ENCODE measurements at regions not wholly inside any gene's neighbourhood (a gene's known extent, or its start where the extent isn't known, plus 50 kb on each side); places are given as distances from the start of the nearest gene placed in this dataset.

DNA sequence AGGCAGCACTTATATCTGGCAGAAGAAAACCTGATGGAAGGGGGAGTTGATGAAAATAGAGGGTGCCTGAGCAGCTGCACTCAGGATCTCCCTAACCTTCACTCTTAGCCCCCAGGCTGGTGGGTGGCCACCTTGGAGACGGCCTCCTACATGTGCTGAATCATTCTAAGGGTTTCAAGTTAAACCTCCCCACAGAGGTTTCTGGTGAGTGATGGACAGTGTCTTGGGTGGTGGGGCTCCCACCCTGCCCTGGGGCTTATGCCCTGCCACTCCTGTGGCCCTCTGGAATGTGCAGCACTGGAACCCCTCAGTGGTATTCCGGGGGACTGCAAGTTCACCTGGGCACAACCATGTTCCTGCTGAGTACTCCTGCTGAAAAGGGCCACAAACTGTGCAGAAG is 357.2 kb downstream of the CD83 start:
- Histone ChIP-seq H3K27ac (ENCODE audit: low read depth in 2 of 2, low read length in 1 of 2) (no peak overlapping the region), H3K79me2 (ENCODE audit: insufficient read depth) (no peaks in the 10 kb centered on the region), H4K20me1 (ENCODE audit: insufficient read depth) (no peaks in the 10 kb centered on the region), H3K4me2 (no peak overlapping the region), H3K36me3 (replicated peaks in 1 of 2; ENCODE audit: control insufficient read depth in 1 of 2, insufficient read depth in 2 of 2, low read length in 1 of 2) (no peaks in the 10 kb centered on the region), H3F3A (replicated peaks; ENCODE audit: insufficient read depth) (no peaks in the 10 kb centered on the region), H3K4me3 (ENCODE audit: low read depth in 2 of 2, low read length in 1 of 2) (no peak overlapping the region), H3K4me1 (ENCODE audit: control insufficient read depth in 1 of 2, insufficient read depth in 2 of 2, low read depth in 1 of 2, low read length in 1 of 2) (no peaks in the 10 kb centered on the region), H3K9me2 (no peaks in the 10 kb centered on the region), H3K9ac (no peak overlapping the region), H3K27me3 (ENCODE audit: insufficient read depth) (no peaks in the 10 kb centered on the region), H3K9me3 (no peaks in the 10 kb centered on the region), H2AFZ (ENCODE audit: low read depth) (no peak overlapping the region)
- no peak for TF ChIP-seq EP300 (IDR thresholded peaks at IDR 0.05; ENCODE audit: borderline replicate concordance in 1 of 2, low read depth in 1 of 2, low read length in 1 of 2)
- TF ChIP-seq, protein P1, sequence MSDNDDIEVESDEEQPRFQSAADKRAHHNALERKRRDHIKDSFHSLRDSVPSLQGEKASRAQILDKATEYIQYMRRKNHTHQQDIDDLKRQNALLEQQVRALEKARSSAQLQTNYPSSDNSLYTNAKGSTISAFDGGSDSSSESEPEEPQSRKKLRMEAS (IDR thresholded peaks at IDR 0.05; ENCODE audit: low read depth) = no peak
- TF ChIP-seq YY1 (IDR thresholded peaks at IDR 0.05; ENCODE audit: low read depth) = no peak
- TF ChIP-seq ELF1 (IDR thresholded peaks at IDR 0.05) = no peak
- TF ChIP-seq RXRA (IDR thresholded peaks at IDR 0.05; ENCODE audit: borderline replicate concordance, low read depth) = no peak
- TF ChIP-seq, protein P2, sequence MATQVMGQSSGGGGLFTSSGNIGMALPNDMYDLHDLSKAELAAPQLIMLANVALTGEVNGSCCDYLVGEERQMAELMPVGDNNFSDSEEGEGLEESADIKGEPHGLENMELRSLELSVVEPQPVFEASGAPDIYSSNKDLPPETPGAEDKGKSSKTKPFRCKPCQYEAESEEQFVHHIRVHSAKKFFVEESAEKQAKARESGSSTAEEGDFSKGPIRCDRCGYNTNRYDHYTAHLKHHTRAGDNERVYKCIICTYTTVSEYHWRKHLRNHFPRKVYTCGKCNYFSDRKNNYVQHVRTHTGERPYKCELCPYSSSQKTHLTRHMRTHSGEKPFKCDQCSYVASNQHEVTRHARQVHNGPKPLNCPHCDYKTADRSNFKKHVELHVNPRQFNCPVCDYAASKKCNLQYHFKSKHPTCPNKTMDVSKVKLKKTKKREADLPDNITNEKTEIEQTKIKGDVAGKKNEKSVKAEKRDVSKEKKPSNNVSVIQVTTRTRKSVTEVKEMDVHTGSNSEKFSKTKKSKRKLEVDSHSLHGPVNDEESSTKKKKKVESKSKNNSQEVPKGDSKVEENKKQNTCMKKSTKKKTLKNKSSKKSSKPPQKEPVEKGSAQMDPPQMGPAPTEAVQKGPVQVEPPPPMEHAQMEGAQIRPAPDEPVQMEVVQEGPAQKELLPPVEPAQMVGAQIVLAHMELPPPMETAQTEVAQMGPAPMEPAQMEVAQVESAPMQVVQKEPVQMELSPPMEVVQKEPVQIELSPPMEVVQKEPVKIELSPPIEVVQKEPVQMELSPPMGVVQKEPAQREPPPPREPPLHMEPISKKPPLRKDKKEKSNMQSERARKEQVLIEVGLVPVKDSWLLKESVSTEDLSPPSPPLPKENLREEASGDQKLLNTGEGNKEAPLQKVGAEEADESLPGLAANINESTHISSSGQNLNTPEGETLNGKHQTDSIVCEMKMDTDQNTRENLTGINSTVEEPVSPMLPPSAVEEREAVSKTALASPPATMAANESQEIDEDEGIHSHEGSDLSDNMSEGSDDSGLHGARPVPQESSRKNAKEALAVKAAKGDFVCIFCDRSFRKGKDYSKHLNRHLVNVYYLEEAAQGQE (IDR thresholded peaks at IDR 0.05; ENCODE audit: low read depth, low read length) = no peak
- no peak for TF ChIP-seq CHD2 (IDR thresholded peaks at IDR 0.05; ENCODE audit: low read length, partially characterized antibody)
- TF ChIP-seq RCOR1 (IDR thresholded peaks at IDR 0.05; ENCODE audit: low read length) = no peak
- TF ChIP-seq, protein P3, sequence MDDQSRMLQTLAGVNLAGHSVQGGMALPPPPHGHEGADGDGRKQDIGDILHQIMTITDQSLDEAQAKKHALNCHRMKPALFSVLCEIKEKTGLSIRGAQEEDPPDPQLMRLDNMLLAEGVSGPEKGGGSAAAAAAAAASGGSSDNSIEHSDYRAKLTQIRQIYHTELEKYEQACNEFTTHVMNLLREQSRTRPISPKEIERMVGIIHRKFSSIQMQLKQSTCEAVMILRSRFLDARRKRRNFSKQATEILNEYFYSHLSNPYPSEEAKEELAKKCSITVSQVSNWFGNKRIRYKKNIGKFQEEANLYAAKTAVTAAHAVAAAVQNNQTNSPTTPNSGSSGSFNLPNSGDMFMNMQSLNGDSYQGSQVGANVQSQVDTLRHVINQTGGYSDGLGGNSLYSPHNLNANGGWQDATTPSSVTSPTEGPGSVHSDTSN (IDR thresholded peaks at IDR 0.05) = no peak
- TF ChIP-seq POLR2AphosphoS5 (IDR thresholded peaks at IDR 0.05; ENCODE audit: low read depth, low read length) = no peak
- no peak for TF ChIP-seq SMC3 (IDR thresholded peaks at IDR 0.05; ENCODE audit: low read depth, low read length)
- no peak for TF ChIP-seq GATA2 (CRISPR knock-in tag; IDR thresholded peaks at IDR 0.05)
- TF ChIP-seq TEAD4 (IDR thresholded peaks at IDR 0.05; ENCODE audit: borderline replicate concordance, insufficient read depth) = no peak
- DNase-seq = no peak
- CTCF ChIA-PET = no interaction called here
- WGBS (ENCODE audit: low lambda C conversion rate) = 21% methylated on average over 2 of the region's 2 CpGs
- POLR2A ChIA-PET = no interaction called here

DNA sequence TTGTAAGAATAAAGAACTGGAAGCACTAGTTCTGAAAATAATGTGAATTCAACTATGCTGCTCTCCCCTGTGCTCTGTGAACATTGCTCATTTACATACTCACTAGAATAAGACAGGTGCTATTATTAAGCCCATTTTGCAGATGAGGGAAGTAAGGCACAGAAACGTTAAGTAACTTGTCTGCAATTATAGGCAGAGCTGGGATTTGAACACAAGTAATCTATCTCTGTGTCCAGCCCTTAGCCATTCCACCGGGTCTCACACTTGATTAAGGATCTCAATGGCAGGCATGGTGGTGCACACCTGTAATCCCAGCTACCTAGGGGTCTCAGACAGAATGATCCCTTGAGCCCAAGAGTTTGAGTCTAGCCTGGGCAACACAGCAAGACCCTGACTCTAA is 357.7 kb downstream of the CD83 start:
- 25% methylated on average over 2 of the region's 2 CpGs for WGBS (ENCODE audit: low lambda C conversion rate)
- Histone ChIP-seq H3K27me3 (ENCODE audit: insufficient read depth) (no peaks in the 10 kb centered on the region), H3F3A (replicated peaks; ENCODE audit: insufficient read depth) (no peaks in the 10 kb centered on the region), H3K9ac (no peak overlapping the region), H3K27ac (ENCODE audit: low read depth in 2 of 2, low read length in 1 of 2) (no peak overlapping the region), H3K9me2 (no peaks in the 10 kb centered on the region), H3K4me3 (ENCODE audit: low read depth in 2 of 2, low read length in 1 of 2) (no peak overlapping the region), H3K4me2 (no peak overlapping the region), H3K36me3 (replicated peaks in 1 of 2; ENCODE audit: control insufficient read depth in 1 of 2, insufficient read depth in 2 of 2, low read length in 1 of 2) (no peaks in the 10 kb centered on the region), H2AFZ (ENCODE audit: low read depth) (no peak overlapping the region), H3K79me2 (ENCODE audit: insufficient read depth) (no peaks in the 10 kb centered on the region), H3K9me3 (no peaks in the 10 kb centered on the region), H4K20me1 (ENCODE audit: insufficient read depth) (no peaks in the 10 kb centered on the region), H3K4me1 (ENCODE audit: control insufficient read depth in 1 of 2, insufficient read depth in 2 of 2, low read depth in 1 of 2, low read length in 1 of 2) (no peaks in the 10 kb centered on the region)
- ChIA-PET CTCF (interaction anchor here (0.6 kb wide), 1 partner anchor 66 kb away, joined by 3 read pairs; no protein-coding TSS in a partner anchor), POLR2A (no interaction called here)
- no peak for DNase-seq
- no peak for TF ChIP-seq FOSL2 (IDR thresholded peaks at IDR 0.05; ENCODE audit: borderline replicate concordance, low read depth)
- TF ChIP-seq TAF1 (IDR thresholded peaks at IDR 0.05; ENCODE audit: borderline replicate concordance, low read depth, low read length) = no peak
- TF ChIP-seq, protein P1 (IDR thresholded peaks at IDR 0.05; ENCODE audit: low read depth) = no peak
- TF ChIP-seq EZH2phosphoT487 (IDR thresholded peaks at IDR 0.05; ENCODE audit: borderline replicate concordance, low read depth) = no peak
- TF ChIP-seq MXI1 (IDR thresholded peaks at IDR 0.05; ENCODE audit: low read depth, low read length) = no peak
- no peak for TF ChIP-seq NFIC (IDR thresholded peaks at IDR 0.05; ENCODE audit: borderline replicate concordance)
- TF ChIP-seq RFX5 (IDR thresholded peaks at IDR 0.05; ENCODE audit: low read length) = no peak
- TF ChIP-seq, protein P4, sequence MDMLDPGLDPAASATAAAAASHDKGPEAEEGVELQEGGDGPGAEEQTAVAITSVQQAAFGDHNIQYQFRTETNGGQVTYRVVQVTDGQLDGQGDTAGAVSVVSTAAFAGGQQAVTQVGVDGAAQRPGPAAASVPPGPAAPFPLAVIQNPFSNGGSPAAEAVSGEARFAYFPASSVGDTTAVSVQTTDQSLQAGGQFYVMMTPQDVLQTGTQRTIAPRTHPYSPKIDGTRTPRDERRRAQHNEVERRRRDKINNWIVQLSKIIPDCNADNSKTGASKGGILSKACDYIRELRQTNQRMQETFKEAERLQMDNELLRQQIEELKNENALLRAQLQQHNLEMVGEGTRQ (IDR thresholded peaks at IDR 0.05; ENCODE audit: borderline replicate concordance, low read depth, low read length) = no peak

Data from SK-N-SH (cell line).